Heart left ventricle (tissue), 13 donors: ENCODE measurements at regions not wholly inside any gene's neighbourhood (a gene's known extent, or its start where the extent isn't known, plus 50 kb on each side); places are given as distances from the start of the nearest gene placed in this dataset.

Source experiments
- CTCF ChIP-seq, 12 donors: fragments of 200-600 bp; sonication (generic) in 4 of 12; IDR thresholded peaks; one replicate each; pipeline versions ENCODE4 v1.5.0 to v1.8.0; 2018 to 2022; ENCODE audit warnings: antibody characterized with exemption in 12 of 12, mild to moderate bottlenecking in 5 of 12
- POLR2A ChIP-seq, 2 donors: fragments of 450-650 bp; IDR thresholded peaks; one replicate each; pipeline ENCODE4 v1.6.1; 2017; ENCODE audit warnings: antibody characterized with exemption in 2 of 2, mild to moderate bottlenecking in 2 of 2, moderate library complexity in 2 of 2
- donor health status: ischemic (EF 13 %, LVEDD 7.1; RV severe dilation, severe dysfunction).
- donor health status: DM: no; HTN: yes; CAD: no.
- donor health status: DM: no; HTN: no; CAD: no.
- donor health status: ischemic (EF 25% LVEDD 6.9; RV normal size, moderate dysfunction).
- donor health status: ischemic (EF 25% LVEDD 5.7; RV mildly dilated, moderate dysfunction).
- donor health status: ischemic (EF 35%, LVEDD 5.7; RV mildly dilated, moderate dysfunction).
- donor health status: nonischemic (EF 11% LVEDD 7.7; RV severe dilation, severe dysfunction).
- donor health status: DM: yes; HTN: yes; CAD: no.
- donor health status: PGD.
- donor health status: ischemic (EF 29% LVEDD 5.4; RV normal size, mild dysfunction).
- donor health status: nonischemic (EF 23%, LVEDD 6.1; RV moderate dilation, normal function).

DNA sequence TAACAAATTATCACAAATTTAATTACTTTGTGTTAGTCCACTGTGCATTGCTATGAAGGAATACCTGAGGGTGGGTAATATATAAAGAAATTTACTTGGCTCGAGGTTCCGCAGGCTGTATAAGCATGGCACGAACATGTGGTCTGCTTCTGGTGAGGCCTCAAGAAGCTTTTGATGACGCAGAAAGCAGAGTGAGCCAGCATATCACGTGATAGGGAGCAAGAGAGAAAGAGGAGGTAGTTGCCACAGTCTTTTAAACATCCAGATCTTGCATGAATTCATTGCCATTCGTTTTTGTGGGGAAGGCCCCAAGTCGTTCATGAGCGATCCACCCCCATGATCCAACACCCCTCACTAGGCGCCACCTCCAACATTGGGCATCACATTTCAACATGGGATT lies 733.7 kb downstream of the GRIK2 start:
- TF ChIP-seq CTCF (IDR thresholded peaks at IDR 0.05) (no peak), POLR2A (IDR thresholded peaks at IDR 0.05) (no peak)
